Amniotic stem cell (primary cell): ENCODE measurements at regions not wholly inside any gene's neighbourhood (a gene's known extent, or its start where the extent isn't known, plus 50 kb on each side); places are given as distances from the start of the nearest gene placed in this dataset.
A peak's percentile ranks its signal among the peaks of the same experiment; 100 is the strongest.
"Not testable (repeated sequence)": the region's sequence is repeated elsewhere in the genome, so short reads cannot be mapped to it uniquely, and the experiment has no call there.

Source experiments
- DNase-seq: peaks from one replicate; lab custom pipeline; 2025; lab: John Stamatoyannopoulos, UW

DNA sequence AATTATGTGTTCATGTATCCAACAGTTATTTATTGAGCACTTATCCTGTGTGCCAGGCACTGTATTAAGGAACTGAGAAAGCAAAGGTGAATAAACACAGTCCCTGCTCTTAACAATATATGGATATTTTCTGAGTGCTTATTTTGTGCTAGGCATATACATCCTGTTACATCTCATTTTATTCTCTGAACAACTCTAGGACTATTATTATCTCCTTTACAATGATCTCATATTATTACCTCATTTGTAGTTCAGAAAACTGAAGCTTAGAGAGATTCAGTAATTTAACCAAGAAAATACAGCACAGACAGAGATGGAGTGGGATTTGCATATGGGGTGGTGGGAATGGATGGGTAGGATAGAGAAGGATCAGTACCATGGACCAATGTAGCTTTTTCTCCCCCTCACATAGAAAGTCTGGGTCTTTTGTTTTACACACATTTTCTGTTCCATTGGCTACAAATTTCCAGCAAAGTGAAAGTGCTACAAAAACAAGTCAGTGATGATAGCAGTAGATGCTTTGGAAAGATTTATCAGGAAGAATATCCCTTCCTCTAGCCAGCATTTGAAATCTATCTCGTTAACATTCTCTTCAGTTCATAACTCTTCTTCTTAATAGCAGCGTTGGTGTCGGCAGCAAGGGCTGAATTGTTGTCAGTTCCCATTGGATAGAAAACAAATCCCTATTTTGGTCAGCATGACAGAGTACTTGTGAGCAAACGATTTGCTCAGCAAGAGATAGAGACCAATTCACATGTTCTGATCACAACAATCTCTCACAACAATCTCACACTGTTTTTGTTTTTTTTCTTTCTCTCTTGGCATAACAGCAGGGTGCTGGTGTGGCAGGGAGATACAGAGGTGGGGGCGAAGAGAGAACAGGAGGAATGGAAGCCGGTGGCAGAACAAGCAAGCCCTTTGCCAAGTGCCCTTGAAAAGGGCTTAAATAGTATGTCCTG lies 102.2 kb upstream of the KCTD1 start:
- DNase-seq = no peak

DNA sequence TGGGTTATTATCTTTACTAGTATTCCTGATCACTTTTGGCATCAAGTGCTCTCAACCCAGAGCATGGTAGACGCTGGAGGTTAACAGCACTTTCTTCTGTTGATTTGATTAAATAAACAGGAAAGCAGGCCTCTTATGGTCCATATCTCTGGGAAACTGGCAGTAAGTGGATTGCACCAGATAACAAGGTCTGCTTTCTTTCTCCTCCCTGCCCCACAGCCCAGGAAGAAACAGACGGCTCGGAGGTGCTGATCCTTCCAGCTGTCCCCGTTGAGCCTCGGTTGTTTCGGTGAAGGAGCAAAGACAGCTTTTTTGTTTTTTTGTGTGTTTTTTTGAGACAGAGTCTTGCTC lies 100.8 kb upstream of the KCTD1 start:
- no peak for DNase-seq

DNA sequence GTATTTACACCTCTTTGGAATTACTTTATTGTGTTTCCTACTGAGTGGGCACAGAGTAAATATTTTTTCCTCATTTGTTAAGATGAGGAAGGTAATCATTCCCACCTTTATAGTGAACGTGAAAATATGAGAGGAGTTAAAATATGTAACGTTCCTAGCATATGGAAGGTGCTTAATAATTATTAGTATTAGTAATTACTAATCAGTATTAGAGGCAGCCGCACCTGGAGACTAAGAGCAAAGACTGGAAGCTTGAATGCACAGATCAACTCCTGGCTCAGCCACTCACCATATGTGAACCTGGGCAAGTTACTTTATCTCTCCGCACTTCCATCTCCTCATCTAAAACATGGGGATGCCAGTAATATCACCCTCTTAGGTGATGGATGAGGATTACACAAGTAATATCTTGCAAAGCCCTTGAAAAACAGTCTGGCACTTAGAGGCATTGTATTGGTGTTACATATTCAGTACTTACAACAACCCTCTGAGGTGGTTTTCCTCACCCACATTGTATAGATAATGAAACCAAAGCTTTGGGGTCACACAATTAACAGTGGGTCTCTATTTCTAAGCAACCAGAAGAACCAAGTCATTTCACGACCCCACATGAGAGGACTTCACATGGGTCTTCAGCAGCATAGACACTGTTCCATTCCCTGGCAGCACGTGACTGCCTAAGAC lies 100.3 kb upstream of the KCTD1 start:
- no peak for DNase-seq

DNA sequence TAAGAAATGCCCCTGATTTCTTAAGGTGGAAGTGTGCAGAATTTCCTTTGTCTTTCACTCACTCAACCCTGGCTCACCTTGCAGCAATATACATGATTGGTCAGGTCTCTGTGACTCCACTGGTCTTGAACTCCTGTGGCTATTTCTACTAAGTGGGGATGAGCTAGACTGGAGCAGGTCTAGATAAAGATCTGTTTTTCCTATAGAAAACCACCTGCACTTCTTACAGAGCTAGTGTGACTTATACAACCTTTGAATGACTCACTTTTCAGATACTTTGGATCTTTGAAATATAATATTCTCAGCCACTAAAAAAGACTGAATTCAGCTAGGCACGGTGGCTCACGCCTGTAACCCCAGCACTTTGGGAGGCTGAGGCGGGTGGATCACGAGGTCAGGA lies 98.5 kb upstream of the KCTD1 start:
- no peak for DNase-seq

DNA sequence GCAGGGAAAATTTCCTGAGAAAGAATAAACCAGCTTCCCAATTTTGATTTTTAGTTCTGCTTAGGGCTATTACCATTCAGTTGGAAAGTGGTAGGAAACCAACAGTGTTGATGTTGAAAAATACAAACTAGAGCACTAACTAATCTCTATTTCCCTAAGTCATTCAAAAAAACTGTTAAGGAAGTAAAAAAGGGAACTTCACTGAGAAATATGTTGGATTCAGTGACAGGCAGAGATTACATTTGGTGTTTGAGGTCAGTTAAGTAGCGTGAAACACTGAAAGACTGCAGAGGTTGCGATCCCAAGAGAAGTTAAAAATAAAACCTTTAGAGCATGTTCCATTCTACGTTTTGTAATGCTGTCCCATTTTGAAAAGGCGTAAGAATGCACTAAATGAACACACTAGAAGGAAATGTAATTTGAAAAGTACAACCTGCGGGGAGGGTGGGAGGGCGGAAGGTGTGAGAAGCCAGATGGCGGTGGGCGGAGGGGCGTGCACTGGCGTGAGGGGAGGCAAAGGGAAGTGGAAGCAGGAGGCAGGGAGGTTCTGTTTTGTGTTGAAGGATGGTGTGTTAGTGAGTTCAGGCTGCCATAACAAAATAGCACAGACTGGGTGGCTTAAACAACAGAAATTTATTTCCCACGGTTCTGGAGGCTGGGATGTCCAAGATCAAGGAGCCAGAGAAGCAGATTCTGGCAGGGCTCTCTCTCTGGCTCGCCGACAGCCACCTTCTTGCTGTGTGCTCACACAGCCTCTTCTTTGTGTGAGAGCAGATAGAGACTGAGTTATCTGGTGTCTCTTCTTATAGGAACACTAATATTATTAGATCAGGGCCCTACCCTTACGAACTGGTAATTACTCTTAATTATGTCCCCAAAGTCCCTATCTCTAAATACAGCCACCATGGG lies 94.3 kb upstream of the KCTD1 start:
- DNase-seq = no peak

DNA sequence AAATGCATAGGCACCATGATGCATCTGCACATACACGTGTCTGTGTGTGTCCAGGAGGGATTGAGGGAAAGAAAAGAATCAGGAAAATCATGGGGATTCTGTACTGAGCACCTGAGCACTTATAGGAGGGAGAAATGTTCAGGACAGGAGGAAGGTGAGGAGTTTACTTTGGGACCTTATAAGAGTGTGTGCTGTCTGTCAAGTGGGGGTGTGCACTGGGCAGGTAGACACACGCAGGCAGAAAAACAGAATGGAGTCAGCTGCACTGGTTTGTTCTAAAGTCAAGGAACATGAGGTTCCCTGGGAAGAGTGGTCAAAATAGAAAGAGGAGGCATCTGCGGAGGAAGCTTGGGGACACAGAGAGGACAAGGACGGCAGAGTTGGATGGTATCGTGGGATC lies 92.2 kb upstream of the KCTD1 start:
- DNase-seq = no peak

DNA sequence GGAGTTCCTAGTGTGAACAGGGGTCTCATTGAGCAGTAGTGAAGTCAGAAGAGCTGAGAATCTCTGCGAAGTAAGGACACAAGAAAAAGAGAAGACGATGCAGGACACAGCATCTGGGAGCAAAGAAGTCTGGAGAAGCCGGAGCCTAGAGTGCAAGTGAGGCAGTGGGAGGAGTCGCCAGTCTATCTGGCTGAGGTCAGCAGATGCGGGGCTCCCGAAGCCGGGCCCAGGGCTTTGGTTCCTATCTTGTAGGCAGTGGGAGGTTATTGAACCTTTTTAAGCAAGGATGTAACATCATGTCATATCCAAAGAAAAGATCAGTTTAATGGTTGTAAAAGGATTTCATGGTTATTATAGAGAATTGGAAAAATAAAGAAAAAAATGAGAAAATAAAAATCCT lies 90.8 kb upstream of the KCTD1 start:
- no peak for DNase-seq

DNA sequence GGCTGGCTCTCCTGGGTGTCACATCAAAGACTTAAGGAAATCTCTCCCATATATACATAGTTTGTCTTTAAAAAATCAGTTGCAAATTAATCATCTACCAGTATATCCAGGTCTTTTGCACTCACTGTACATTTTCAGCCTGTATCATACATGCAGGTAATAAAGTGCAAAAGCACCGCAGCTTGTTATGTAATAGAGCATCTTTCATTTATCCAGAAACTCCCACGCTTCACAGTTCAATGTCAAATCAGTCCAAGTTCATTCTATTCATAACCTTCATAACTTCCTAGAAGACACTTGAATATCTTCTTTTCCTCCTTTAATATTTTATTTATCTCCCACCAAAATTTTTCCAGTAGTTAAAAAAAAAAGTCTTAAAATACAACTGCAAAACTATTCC lies 89.6 kb upstream of the KCTD1 start:
- no peak for DNase-seq

DNA sequence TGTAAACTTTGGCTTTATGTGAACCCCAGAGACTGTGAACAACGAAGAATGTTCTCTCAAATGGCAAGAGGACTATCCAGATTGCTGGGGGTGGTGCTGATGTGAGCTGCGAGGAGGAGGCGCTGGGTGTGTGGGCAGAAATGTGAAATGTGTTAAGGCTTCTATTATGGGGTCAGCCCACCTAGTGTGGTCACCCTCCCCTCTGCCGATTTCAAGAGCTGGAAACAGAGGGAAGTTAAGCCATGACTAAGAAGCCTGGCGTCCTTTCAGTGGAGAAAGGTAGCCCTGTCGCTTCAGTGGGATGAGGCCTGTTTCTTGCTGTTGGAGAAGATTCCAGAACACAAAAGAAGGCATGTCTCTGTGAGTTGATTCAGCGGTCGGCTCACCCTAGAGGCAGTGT lies 89.0 kb upstream of the KCTD1 start:
- DNase-seq = no peak

DNA sequence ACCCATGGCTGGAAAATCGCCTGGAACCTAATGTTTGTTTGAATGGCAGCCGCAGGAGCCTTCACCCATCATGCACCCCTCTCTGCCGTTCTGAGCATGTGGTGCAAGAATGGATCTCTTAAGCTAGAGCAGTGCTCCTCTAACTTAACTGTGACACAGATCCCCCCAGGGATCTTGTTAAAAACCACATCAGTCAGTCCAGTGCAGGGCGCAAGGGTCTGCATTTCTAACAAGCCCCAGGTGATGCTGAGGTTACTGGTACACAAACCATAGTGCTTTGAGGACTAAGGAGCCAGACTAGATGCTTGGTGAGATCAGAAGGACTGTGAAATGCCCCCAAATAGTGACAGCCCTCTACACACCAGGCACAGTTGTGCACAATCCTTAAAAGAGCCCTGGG lies 87.1 kb upstream of the KCTD1 start:
- no peak for DNase-seq

DNA sequence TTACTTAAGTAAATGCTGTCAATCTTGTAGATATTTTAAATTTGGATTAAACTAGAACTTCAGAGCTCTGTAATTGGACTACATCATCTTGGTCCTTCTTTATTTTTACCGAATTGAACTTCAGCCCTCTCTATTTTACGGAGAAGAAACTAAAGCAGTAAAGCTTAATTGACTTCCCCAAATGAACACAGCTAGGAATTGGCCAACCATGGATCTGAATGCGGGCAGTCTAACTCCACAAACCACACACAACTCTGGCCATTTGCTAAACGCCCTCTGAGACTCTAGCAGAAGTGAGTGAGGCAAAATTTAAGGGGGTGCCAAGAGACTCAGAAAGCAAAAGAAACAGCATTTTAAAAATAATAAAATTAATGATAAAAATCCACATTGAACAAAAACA lies 86.3 kb upstream of the KCTD1 start:
- no peak for DNase-seq

DNA sequence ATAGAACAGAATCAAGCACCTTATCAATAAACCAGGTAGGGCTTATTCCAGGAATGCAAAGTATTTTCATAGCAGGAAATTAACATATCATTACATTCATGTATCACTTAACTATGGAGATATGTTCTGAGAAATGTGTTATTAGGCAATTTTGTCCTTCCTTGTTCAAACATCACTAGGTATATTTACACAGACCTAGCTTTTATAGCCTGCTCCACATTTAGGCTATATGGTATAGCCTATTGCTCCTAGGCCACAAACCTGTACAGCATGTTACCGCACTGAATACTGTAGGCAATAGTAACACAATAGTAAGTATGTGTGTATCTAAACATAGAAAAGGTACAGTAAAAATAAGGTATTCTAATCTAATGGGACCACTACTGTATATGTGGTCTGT lies 82.8 kb upstream of the KCTD1 start:
- DNase-seq = no peak

DNA sequence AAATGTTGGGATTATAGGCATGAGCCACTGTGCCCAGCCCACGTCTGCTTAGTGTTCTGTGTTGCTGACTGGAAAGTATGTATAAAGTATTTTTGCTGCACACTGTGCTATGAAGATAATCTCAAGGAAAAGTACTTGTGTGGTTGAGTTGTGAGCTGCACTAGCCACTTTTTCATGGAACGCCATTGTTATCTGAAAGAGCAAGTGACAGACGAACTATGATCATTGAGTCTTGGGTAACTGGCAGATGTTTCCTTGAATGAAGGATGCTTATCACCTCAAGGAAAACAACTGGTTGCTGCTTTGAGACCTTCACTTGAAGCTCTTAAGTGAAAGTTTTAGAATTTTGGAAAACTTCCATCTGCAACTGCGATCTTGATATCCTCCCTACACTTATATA lies 82.2 kb upstream of the KCTD1 start:
- DNase-seq = no peak

DNA sequence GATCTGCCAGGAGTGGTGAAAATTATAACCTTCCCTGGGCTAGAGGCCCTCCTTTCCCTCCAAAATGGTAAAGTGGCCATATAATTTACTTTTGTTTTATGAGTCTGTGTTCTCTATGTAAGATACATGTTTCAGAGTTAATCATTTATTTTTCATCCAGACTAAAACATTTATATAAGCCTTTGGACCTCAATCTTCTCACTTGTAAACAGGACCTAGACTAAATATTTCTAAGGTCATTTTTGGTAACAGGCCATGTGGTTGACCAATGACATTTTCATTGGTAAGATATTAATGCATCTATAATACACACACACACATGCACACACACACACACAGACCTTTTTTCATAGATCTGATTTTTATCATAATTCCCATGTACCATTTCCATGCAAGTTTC lies 79.7 kb upstream of the KCTD1 start:
- DNase-seq = no peak

DNA sequence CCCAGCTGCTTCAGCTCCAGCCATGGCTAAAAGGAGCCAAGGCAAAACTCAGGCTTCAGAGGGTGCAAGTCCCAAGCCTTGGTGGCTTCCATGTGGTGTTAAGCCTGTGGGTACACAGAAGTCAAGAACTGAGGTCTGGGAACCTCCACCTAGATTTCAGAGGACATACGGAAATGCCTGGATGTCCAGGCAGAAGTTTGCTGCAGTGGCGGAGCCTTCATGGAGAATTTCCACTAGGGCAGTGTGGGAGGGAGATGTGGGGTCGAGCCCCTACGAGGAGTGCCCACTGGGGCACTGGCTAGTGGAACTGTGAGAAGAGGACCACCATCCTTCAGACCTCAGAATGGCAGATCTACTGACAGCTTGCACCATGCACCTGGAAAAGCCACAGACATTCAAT lies 76.1 kb upstream of the KCTD1 start:
- no peak for DNase-seq

DNA sequence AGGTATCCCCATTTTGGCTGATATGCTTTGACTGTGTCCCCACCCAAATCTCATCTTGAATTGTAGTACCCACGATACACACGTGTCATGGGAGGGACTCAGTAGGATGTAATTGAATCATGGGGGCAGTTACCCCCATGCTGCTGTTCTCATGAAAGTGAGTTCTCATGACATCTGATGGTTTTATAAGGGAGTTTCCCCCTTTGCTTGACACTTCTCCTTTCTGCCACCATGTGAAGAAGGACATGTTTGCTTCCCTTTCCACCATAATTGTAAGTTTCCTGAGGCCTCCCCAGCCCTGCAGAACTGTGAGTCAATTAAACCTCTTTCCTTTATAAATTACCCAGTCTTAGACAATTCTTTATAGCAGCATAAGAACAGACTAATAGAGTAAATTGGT lies 75.0 kb upstream of the KCTD1 start:
- not testable (repeated sequence) for DNase-seq

DNA sequence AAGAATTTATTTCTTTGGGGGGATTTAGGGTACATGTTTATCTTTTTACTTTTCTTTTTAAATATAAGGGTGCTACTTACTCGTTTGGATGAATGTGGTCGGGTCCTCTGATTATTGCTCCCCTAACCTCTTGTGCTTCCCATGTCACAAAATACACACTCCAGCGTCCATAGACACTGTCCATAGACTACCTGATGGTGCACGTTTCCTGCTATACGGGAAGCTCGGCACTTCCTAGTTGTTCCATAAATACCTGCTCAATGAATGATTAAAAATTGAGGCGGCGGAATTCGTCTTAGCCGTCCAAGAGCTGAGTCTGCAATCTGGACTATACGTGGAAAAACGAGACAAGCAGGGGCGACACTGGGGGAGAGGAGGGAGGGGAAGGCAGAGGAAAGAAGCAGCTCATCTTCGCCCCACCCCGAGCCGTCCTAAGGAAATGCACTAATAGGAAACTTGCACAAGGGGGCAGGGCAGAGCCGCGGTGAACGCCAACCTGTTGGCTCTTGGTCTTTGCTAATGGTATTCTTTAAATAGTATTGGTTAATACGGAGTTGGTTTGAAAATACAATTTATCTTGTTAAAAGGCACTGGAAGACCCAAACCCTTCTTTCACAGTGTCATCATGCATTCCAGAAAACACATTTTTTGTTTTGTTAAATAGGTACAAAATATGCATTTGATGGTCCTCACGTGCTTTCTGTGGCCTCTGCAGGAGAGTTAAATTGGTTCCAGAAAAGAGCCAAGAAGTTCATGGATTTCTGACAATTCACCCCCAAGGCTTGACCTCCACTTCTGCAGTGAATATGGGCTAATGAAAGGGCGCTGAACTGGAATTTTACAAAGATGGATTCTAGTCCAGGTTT lies 73.0 kb upstream of the KCTD1 start:
- DNase-seq = no peak

DNA sequence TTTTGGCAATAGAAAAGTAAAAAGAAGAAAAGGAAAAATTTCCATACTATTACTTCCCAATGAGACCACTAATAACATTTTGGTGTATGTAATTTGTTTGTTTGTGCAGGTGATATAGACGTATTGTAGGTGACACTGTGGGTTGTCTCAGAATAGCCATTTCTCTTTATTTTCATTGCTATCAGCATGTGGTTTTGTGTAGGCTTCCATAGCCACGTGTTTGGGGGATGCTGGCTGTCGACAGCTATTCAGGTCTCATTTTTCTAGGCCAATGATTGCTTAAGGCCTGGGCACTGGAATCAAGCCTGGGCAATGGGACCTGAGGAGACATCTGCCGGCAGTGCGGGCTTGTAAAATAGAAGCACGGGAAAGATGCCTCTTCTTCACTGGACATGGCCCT lies 71.0 kb upstream of the KCTD1 start:
- no peak for DNase-seq

DNA sequence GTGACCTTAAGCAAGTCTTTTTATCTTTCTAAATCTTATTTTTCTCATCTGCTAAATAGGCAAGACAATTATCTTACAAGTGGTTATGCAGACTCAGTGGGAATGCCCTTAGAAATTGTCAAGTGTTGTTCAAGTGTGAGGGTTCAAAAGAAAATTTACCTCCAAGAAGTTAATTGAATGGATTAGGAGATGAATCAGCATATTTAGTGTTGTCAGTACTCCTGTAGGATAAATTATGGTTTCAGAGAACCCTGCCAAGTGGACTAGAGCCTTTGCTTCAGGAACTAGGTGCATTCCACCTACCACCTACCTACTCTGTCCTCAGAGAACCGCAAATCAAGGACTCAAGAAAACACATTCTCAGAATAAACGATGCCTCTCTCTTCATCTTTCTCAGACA lies 69.8 kb upstream of the KCTD1 start:
- DNase-seq = no peak

DNA sequence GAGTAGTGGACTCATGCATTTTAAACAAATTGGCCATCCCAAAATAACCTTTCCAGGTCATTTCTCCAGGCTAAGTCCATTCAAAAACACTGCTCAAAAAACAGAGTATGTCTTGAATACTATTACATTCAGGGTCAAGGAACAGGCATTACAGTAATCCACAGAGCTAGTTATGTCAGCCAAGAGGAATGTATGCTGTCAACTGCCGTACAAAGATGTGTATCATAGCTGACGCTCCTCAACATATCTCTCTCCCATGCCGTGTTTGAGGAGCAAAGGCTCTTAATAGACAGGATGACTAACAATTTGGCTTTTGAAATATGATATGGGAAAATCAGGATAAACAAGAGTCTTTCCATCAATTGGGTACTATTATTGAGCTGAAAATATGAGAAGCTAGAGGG lies 68.8 kb upstream of the KCTD1 start:
- DNase-seq = peak; percentile 54

DNA sequence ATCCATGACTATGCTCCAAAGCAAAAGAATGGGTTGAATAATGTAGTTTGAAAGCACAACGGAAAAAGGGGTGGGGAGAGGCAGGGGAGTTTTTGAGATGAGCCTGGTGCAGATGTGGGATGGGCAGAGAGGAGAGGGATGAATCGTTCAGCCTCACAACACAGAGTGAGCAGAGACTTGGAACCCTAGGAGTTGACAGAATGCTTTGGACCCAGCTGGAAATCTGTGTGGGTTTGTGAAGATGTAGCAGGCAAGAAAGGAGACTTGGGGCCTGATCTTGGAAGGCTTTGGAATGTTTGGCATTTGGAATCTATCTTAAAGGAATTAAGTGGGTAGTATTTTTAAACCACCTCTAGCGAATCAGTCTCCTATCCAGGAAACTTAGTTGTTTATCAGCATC lies 66.0 kb upstream of the KCTD1 start:
- no peak for DNase-seq
